ENCODE measurements at regions not wholly inside any gene's neighbourhood (a gene's known extent, or its start where the extent isn't known, plus 50 kb on each side); places are given as distances from the start of the nearest gene placed in this dataset.
"Not testable (repeated sequence)": the region's sequence is repeated elsewhere in the genome, so short reads cannot be mapped to it uniquely, and the experiment has no call there.

GRCh38 chr6:147651-148050 is 144.6 kb upstream of the DUSP22 start:
- not testable (repeated sequence) for DNase-seq

DNA sequence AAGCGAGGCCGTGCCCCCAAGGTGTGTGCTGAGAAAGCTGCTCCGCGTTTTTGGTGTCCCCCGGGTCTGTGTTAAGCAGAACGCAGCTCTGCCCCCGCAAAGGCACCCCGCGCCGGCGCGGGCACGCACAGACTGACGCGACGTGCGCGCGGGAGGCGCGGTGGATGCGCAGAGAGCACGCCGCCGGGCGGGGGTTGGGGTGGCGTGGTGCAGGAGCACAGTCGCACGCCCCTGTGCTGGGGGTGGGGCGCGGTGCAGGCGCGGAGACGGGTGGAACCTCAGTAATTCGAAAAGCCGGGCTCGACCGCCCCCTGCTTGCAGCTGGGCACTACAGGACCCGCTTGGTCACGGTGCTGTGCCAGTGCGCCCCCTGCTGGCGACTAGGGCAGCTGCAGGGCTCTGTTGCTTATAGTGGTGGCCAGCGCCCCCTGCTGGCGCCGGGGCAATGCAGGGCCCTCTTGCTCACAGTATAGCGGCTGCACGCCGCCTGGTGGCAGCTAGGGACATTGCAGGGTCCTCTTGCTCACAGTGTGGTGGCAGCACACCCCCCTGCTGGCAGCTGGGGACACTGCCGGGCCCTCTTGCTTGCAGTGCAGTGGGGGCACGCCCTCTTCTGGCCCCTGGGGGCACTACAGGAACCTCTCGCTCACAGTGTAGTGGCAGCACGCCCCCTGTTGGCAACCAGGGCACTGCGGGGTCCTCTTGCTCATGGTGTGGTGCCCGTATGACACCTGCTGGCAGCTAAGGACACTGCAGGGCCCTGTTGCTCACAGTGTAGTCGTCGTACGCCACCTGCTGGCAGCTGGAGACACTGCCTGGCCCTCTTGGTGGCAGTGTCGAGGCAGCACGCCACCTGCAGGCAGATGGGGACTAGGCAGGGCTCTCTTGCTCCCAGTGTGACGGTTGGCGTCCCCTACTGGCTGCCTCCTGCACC is 144.0 kb upstream of the DUSP22 start:
- DNase-seq = peak; percentile 7

GRCh38 chr6:150147-150546 is 142.1 kb upstream of the DUSP22 start:
- not testable (repeated sequence) for DNase-seq

DNA sequence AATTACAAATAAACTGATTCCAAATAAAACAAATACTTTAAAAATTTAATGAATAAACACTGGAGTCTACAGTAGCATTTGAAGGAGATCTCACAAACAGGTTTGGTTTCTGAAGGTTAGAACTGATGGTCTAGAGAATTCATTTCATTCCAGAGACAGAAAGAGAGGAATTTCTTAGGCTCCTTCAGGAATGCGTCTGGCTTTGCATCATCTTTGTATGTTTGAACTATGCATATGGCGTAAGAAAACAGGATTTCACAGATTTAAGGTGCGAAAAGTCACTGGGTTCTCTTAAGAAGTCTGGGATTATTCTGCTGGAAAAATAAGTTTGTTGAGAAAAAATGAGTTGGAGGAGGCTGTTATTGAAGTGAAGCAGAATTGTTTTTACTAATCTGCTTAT is 139.9 kb upstream of the DUSP22 start:
- DNase-seq = not testable (repeated sequence)

DNA sequence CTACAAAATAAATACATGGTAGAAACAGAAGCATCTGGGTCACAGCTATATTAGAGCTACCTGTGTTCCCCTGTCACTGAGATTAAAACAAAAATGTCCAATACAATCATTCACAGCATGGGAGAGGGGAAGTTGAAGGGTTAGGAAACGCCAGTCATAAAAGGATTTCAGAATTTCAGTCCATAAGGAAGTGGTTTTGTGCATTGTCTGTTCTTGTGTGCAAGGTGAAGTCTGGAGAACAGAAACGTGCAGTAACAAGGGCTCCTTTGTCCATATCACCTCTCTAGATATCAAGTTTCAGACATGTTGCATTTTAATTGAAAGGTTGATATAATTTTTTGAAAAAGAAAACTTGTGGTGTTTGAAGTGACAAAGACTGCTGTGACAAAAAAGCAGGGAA is 139.3 kb upstream of the DUSP22 start:
- DNase-seq = not testable (repeated sequence)

GRCh38 chr6:153867-154266 is 138.4 kb upstream of the DUSP22 start:
- DNase-seq = not testable (repeated sequence)

DNA sequence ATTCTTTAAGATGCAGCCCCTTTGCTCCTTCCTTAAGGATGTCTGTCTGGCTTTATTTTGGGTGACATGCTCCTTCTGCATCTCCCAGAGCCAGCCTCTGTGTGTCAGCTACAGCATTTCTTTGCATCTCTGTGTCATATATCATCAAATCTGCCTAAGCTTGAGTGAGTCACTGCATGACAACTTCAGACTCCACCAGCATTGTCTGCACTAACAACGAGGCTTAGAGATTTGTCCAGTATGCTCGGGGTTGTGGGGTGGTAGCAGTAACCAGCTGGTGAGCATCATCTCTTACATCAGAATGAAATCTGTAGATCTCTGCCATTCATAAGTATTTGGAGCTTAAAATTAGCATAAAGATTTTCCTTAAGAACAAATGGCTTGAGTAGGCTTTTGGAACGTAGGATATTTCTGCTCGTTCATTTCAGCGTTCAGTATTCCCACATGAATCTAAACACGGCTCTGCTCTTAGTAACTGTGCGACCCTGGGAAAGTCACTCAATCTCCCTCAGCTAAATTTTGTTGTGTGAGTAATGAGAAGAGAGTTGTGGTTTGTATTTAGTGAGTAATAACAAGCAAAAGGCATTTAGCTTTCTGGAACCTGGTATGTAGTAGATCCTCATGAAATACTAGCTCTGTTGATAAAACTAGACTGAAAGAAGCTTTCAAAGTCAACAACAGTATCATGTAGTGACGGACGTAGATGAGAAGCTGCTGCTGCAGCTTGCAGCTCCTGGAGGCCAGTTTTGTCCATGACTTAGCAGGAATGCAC is 137.8 kb upstream of the DUSP22 start:
- not testable (repeated sequence) for DNase-seq

DNA sequence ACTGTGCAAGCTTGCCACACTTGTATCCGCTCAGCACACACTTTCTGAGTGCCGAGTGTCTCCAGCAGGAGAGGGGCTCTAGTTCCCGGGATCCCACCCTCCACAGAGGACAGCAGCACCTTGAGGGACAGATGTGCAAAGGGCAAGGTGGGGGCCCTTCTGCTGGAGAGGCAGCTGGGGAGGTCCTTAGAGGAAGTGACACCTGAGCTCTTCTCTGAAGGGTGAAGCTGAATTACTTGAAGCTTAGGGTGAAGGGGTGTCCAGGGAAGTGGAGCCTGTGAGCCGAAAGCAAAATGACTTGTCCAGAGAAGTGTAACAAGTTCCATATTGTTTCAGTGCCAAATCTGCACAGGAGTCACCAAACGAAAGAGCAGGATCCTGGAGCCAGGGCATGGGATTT is 136.3 kb upstream of the DUSP22 start:
- DNase-seq = no peak

- not testable (repeated sequence) for DNase-seq
Measured at GRCh38 chr6:156441-157140, 135.7 kb upstream of the DUSP22 start.

DNA sequence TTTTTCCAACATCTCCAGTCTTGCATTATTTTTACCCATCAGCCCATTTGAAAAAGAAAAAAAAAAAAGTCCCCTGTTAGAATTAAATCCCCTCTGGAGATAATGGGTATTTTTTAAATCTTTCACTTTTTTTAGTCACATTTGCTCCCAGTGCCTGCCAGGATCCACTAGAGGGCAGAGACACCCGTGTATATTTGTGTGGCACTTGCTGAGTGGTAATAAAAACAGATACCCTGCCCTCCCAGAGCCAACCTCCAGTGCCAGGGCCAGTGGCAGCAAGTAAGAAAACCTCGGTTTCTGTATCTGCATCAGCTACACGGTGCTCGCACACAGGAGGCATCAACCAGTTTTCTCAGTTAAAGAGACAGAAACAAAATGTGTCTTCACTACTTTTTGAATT is 135.1 kb upstream of the DUSP22 start:
- DNase-seq = not testable (repeated sequence)

- not testable (repeated sequence) for DNase-seq
Measured at GRCh38 chr6:161657-162056, 130.6 kb upstream of the DUSP22 start.

DNA sequence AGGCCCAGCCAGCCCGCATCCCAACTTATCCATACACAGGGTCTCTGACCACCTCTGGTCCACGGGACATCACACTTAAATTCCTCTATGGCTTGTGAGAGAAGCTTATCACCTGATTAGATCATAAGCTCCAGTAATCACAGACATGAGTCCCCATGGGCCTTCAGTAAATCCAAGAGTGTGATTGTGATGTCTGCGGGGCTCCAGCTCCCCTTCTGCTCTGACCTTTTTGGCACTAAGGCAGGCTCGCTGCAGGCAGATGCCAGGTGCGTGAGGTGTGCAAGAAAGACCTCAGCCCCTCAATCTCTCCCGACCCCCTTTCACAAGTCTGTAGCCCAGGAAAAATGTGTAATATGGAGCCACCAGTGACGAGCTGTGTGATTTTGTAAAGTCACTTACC is 127.6 kb upstream of the DUSP22 start:
- DNase-seq = no peak

DNA sequence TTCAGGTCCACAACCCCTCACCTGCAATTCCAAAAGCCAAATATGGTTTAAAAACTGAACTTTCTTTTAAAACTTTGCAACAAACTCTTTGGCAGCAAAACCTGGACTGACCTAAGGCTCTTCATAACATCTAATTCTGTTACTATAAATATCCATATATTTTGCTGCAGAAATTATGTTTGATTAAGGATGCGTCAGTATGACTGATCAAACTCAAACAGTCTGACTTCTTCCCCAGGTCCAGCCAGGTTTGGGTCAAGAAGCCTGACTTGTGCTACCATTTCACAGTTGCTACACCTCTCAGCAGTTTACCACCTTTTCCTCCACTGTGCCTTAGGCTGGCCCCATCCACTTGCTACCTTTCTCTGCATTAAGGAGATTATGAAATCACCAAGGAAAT is 127.0 kb upstream of the DUSP22 start:
- DNase-seq = no peak

- peak; percentile 16 for DNase-seq
Measured at GRCh38 chr6:165906-166305, 126.4 kb upstream of the DUSP22 start.

DNA sequence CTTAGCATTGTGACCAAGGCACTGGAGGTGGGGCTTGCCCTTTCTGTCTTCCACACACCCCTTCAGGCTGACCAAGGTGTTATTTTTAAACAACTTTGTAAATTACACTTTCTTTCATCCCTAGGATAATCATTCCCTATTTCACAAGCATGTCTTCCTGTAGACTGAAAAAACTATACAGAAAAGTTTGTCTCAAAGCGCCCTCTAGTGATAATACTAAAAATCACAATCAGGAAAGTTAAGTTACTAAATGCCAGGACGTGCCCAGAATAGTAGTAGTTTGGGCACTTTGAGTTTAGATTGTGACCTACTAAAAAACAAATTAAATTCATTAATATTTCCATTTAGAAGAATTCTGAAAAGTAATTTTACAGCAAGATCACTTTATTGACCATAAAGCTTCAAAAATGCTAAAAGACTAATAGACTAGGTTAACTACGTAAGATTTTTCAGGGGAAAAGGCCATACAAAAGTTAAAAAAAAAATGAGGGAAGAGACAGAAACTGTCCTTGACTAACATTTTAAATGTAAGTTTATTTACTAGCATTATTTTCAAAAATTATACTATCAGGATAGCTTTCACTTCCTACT is 123.3 kb upstream of the DUSP22 start:
- DNase-seq = peak; percentile 50

DNA sequence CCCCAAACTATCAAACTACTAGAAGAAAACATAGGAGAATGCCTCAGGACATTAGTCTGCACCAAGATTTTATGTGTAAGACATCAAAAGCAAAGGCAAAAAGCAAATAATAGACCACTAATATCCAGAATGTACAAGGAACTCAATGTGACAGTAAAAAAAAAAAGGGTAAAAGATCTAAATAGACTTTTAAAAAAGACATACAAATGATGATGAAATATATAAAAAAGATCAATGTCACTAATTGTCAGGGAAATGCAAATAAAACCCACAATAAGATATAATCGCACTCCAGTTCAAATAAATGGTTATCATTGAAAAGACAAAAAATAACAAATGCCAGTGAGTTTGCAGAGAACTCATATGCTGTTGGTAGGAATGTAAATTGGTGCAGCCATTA is 118.3 kb upstream of the DUSP22 start:
- DNase-seq = no peak

GRCh38 chr6:175680-176079 is 116.6 kb upstream of the DUSP22 start:
- no peak for DNase-seq

- no peak for DNase-seq
Measured at GRCh38 chr6:176766-177165, 115.5 kb upstream of the DUSP22 start.

GRCh38 chr6:178119-178518 is 114.2 kb upstream of the DUSP22 start:
- DNase-seq = no peak

- DNase-seq = not testable (repeated sequence)
Measured at GRCh38 chr6:178929-179328, 113.4 kb upstream of the DUSP22 start.

DNA sequence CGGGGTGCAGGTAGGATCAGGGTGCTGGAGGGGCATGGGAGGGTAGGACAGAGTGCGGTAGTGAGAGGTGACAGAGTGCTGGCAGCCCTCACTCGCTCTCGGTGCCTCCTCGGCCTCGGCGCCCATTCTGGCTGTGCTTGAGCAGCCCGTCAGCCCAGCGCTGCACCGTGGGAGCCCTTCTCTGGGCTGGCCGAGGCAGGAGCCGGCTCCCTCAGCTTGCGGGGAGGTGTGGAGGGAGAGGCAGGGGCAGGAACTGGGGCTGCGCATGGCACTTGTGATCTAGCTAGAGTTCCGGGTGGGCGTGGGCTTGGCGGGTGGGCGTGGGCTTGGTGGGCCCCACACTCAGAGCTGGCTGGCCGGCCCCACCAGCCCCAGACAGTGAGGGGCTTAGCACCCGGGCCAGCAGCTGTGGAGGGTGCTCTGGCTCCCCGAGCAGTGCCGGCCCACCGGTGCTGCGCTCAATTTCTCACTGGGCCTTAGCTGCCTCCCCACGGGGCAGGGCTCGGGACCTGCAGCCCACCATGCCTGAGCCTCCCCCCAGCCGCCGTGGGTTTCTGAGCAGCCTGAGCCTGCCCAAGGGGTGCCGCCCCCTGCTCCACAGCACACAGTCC is 112.8 kb upstream of the DUSP22 start:
- no peak for DNase-seq

- DNase-seq = not testable (repeated sequence)
Measured at GRCh38 chr6:180091-180694, 112.1 kb upstream of the DUSP22 start.

All from eye (tissue), 1 donor.